Mammary epithelial cell (primary cell): ENCODE measurements at regions not wholly inside any gene's neighbourhood (a gene's known extent, or its start where the extent isn't known, plus 50 kb on each side); places are given as distances from the start of the nearest gene placed in this dataset.
"Not testable (repeated sequence)": the region's sequence is repeated elsewhere in the genome, so short reads cannot be mapped to it uniquely, and the experiment has no call there.

ENCODE experiments used
- EZH2 ChIP-seq: IDR thresholded peaks from 2 replicates; pipeline ENCODE4 v1.6.1; 2012; ENCODE audit warnings: low read length, inconsistent platforms, borderline replicate concordance
- TF ChIP-seq, protein P1 (sequence below), 2 donors: IDR thresholded peaks in 1 of 2; conservative IDR thresholded peaks in 1 of 2; 2 replicates each; pipeline ENCODE4 v1.5.1; 2011 to 2012; ENCODE audit warnings: inconsistent platforms in 2 of 2, low read length in 2 of 2, mild to moderate bottlenecking in 2 of 2, control low read depth in 1 of 2, low read depth in 1 of 2; ENCODE audit not compliant: insufficient read depth in 1 of 2; ENCODE audit errors: extremely low read depth in 1 of 2

DNA sequence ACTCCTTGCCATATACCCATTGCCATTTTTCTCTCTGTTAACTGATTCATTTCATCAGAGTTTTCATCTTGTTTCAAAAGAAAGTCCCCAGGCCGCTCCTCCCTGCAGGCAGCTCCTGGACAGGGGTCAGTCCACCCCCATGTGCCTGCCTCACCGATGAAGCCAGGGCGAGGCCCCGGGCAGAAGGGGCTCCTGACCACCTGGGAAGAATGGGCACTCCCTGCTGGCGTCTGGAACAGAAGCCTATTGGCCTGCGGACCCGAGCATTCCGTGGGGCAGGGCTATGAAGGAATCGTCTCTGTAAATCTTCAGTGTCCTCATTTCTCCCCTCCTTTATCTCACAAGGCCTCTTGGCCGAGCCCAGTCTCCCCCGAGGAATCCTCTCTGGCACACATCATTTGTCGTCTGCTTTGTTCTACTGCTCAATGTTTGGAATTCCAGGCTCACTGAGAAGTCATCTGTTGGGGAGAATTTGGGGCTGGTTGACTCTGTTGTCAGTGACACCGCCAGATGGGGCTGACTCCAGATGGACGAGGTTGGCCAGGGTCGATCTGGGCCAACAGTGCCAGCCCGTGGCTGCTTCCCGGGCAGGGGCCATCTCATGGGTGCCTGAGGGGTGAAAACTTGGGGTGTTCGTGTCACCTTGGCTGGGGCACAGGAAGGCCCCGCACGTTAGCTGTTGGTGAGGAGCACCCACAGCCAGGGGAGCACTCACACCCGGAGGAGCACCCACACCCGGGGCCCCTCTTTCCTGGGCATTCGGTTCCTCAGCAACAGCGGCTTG is 183.9 kb downstream of the BANP start:
- TF ChIP-seq, protein P1, sequence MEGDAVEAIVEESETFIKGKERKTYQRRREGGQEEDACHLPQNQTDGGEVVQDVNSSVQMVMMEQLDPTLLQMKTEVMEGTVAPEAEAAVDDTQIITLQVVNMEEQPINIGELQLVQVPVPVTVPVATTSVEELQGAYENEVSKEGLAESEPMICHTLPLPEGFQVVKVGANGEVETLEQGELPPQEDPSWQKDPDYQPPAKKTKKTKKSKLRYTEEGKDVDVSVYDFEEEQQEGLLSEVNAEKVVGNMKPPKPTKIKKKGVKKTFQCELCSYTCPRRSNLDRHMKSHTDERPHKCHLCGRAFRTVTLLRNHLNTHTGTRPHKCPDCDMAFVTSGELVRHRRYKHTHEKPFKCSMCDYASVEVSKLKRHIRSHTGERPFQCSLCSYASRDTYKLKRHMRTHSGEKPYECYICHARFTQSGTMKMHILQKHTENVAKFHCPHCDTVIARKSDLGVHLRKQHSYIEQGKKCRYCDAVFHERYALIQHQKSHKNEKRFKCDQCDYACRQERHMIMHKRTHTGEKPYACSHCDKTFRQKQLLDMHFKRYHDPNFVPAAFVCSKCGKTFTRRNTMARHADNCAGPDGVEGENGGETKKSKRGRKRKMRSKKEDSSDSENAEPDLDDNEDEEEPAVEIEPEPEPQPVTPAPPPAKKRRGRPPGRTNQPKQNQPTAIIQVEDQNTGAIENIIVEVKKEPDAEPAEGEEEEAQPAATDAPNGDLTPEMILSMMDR (conservative IDR thresholded peaks at IDR 0.05 in 1 of 2, IDR thresholded peaks at IDR 0.05 in 1 of 2; ENCODE audit: extremely low read depth in 1 of 2, insufficient read depth in 1 of 2, low read depth in 1 of 2, low read length in 2 of 2): not testable (repeated sequence)
- not testable (repeated sequence) for TF ChIP-seq EZH2
